AG04450 (cell line): ENCODE measurements at regions not wholly inside any gene's neighbourhood (a gene's known extent, or its start where the extent isn't known, plus 50 kb on each side); places are given as distances from the start of the nearest gene placed in this dataset.

ENCODE experiments used
- CTCF ChIA-PET: fragments of 300-600, 350-600 bp; formaldehyde crosslinking; extraction: SDS; loops from one replicate; lab custom pipeline; 2022; ENCODE audit warnings: antibody characterized with exemption, inconsistent platforms; lab: Charles Lee
- POLR2A ChIA-PET: fragments of 350-600 bp; formaldehyde crosslinking; extraction: SDS; loops from one replicate; lab custom pipeline; 2021; ENCODE audit warnings: antibody characterized with exemption, inconsistent platforms; lab: Yijun Ruan, JAX
- DNase-seq: peaks from one replicate; pipeline ENCODE4 v3.0.0-alpha.2; 2011; ENCODE audit warnings: low read depth, low spot score
- H3K27ac ChIP-seq: one replicate; pipeline ENCODE4 v1.5.1; 2012; ENCODE audit warnings: low read depth, low read length, control low read depth
- H3K27me3 ChIP-seq: one replicate; pipeline ENCODE4 v1.6.0; 2012; ENCODE audit warnings: low read length; ENCODE audit not compliant: control insufficient read depth, insufficient read depth
- H3K4me3 ChIP-seq: 2 replicates; pipeline ENCODE4 v1.5.1; 2011; ENCODE audit warnings: mild to moderate bottlenecking, low read depth, low read length, control low read depth
- H3K9me3 ChIP-seq: 2 replicates; pipeline ENCODE4 v1.5.1; 2012; ENCODE audit warnings: low read length; ENCODE audit not compliant: control insufficient read depth, insufficient read depth
- CTCF ChIP-seq: IDR thresholded peaks from 2 replicates; pipeline ENCODE4 v1.5.1; 2011; ENCODE audit warnings: low read depth, low read length, control low read depth, inconsistent platforms

GRCh38 chr3:72229952-72230351 is 445.0 kb upstream of the PROK2 start:
- POLR2A ChIA-PET: no interaction called here
- no peak overlapping the region for H3K27ac ChIP-seq
- DNase-seq: no peak
- CTCF ChIA-PET: no interaction called here
- H3K4me3 ChIP-seq: no peak overlapping the region
- TF ChIP-seq CTCF: no peak
- no peaks in the 10 kb centered on the region; the same call in 1 of the 2 replicates for H3K9me3 ChIP-seq
- H3K27me3 ChIP-seq: peaks cover 23% of the 10 kb centered on the region

- Histone ChIP-seq H3K9me3 (no peaks in the 10 kb centered on the region; the same call in 1 of the 2 replicates), H3K4me3 (no peak overlapping the region), H3K27me3 (peaks cover 23% of the 10 kb centered on the region), H3K27ac (no peak overlapping the region)
- POLR2A ChIA-PET: interaction anchor here (0.7 kb wide), 1 partner anchor 207 kb away, joined by 4 read pairs; no protein-coding TSS in a partner anchor
- CTCF ChIA-PET: no interaction called here
- DNase-seq: no peak
- no peak for TF ChIP-seq CTCF
Observed at GRCh38 chr3:72227486-72228070, 442.6 kb upstream of the PROK2 start.

- Histone ChIP-seq H3K27ac (no peak overlapping the region), H3K4me3 (no peak overlapping the region), H3K9me3 (no peaks in the 10 kb centered on the region; the same call in 1 of the 2 replicates), H3K27me3 (peaks cover 6% of the 10 kb centered on the region)
- CTCF ChIA-PET: no interaction called here
- POLR2A ChIA-PET: no interaction called here
- no peak for DNase-seq
- no peak for TF ChIP-seq CTCF
Observed at GRCh38 chr3:72224804-72225509, 440.0 kb upstream of the PROK2 start.

GRCh38 chr3:72223628-72224027 is 438.7 kb upstream of the PROK2 start:
- no peak for DNase-seq
- Histone ChIP-seq H3K9me3 (no peaks in the 10 kb centered on the region; the same call in 1 of the 2 replicates), H3K4me3 (no peak overlapping the region), H3K27me3 (peaks cover 6% of the 10 kb centered on the region), H3K27ac (no peak overlapping the region)
- ChIA-PET CTCF (no interaction called here), POLR2A (no interaction called here)
- TF ChIP-seq CTCF: no peak

GRCh38 chr3:72223116-72223515 is 438.2 kb upstream of the PROK2 start:
- no peak for TF ChIP-seq CTCF
- DNase-seq: no peak
- ChIA-PET POLR2A (no interaction called here), CTCF (no interaction called here)
- Histone ChIP-seq H3K9me3 (no peaks in the 10 kb centered on the region; the same call in 1 of the 2 replicates), H3K27me3 (peaks cover 3% of the 10 kb centered on the region), H3K27ac (no peak overlapping the region), H3K4me3 (no peak overlapping the region)
